Body of pancreas (tissue), 4 donors: ENCODE measurements at regions not wholly inside any gene's neighbourhood (a gene's known extent, or its start where the extent isn't known, plus 50 kb on each side); places are given as distances from the start of the nearest gene placed in this dataset.

Experiments
- ATAC-seq: fragments of 150-250 bp; one replicate; pipeline ENCODE4 v1.9.1; 2016
- DNase-seq, 4 donors: peaks; one replicate each; pipeline ENCODE4 v3.0.0-alpha.2; 2019
- H3K27ac ChIP-seq, 4 donors: fragments of 200-600 bp; sonication (generic); 1 replicate in 3 of 4; 2 replicates in 1 of 4; pipeline versions ENCODE4 v1.5.1 to v1.6.1; 2016 to 2019; ENCODE audit warnings: mild to moderate bottlenecking in 1 of 4, mixed read lengths in 1 of 4, moderate library complexity in 1 of 4
- H3K27me3 ChIP-seq, 2 donors: fragments of 200-600 bp; sonication (generic); one replicate each; pipeline ENCODE4 v1.6.0; 2016; ENCODE audit warnings: mild to moderate bottlenecking in 1 of 2
- H3K36me3 ChIP-seq, 2 donors: fragments of 200-600 bp; sonication (generic); replicated peaks in 1 of 2; 2 replicates each; pipeline ENCODE4 v1.5.1; 2016; ENCODE audit warnings: low read depth in 2 of 2; ENCODE audit not compliant: insufficient read depth in 1 of 2
- H3K4me1 ChIP-seq: fragments of 200-600 bp; sonication (generic); one replicate; pipeline ENCODE4 v1.6.0; 2016
- H3K4me3 ChIP-seq, 2 donors: fragments of 200-600 bp; sonication (generic); 1 replicate in 1 of 2; 2 replicates in 1 of 2; pipeline ENCODE4 v1.5.1; 2016 to 2019
- H3K9me3 ChIP-seq, 3 donors: fragments of 200-600 bp; sonication (generic); 1 replicate in 2 of 3; 2 replicates in 1 of 3; pipeline ENCODE4 v1.5.1; 2016
- POLR2A ChIP-seq, 3 donors: fragments of 450-650 bp; IDR thresholded peaks; one replicate each; pipeline ENCODE4 v1.6.1; 2016; ENCODE audit warnings: antibody characterized with exemption in 3 of 3, mild to moderate bottlenecking in 2 of 3
- WGBS, 2 donors: methylation state at CpG; one replicate each; pipeline ENCODE4 v1.1.5; 2017; 5-methylcytosine and 5-hydroxymethylcytosine counted together
- intact Hi-C: fragments of 100-400 bp; cut with DNase I; formaldehyde crosslinking; loops from one replicate; pipeline ENCODE4 v1.15.1; 2023
- TF ChIP-seq, protein P1 (sequence below), 7 experiments: fragments of 450-650 bp in 4 of 7; fragments of 200-600 bp in 3 of 7; sonication (generic) in 3 of 7; IDR thresholded peaks; one replicate each; pipeline ENCODE4 v1.5.1; 2016 to 2019; ENCODE audit warnings: antibody characterized with exemption in 7 of 7

DNA sequence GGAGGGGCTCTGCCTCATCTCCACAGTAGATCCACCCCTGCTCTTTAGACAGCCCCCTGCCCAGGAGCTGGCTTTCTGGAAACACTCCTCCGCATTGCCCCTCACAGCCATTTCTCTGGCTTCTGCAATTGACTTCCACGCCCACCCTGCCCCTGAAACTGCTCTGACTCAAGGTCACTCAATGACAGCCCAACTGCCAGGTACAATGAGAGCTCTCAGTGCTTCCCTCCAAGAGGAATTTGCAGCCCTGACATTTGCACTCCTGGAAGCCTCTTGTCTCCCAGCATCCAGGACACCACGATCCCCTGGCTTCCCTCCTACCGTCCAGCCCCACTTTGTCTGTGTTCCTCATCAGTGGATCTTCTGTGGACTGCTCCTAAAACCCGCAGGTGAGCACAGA, 421.5 kb downstream of the SOX9 start:
- Histone ChIP-seq H3K4me3 (no peak overlapping the region), H3K9me3 (no peaks in the 10 kb centered on the region), H3K27me3 (no peaks in the 10 kb centered on the region), H3K27ac (no peak overlapping the region), H3K36me3 (no peaks in the 10 kb centered on the region), H3K4me1 (peaks cover 12% of the 10 kb centered on the region)
- DNase-seq (no peak), ATAC-seq (no peak)
- intact Hi-C loops, result loop anchor here (5.0 to 10.0 kb wide), 2 partner anchors 1065 to 1428 kb away; no protein-coding TSS in a partner anchor
- TF ChIP-seq, protein P1, sequence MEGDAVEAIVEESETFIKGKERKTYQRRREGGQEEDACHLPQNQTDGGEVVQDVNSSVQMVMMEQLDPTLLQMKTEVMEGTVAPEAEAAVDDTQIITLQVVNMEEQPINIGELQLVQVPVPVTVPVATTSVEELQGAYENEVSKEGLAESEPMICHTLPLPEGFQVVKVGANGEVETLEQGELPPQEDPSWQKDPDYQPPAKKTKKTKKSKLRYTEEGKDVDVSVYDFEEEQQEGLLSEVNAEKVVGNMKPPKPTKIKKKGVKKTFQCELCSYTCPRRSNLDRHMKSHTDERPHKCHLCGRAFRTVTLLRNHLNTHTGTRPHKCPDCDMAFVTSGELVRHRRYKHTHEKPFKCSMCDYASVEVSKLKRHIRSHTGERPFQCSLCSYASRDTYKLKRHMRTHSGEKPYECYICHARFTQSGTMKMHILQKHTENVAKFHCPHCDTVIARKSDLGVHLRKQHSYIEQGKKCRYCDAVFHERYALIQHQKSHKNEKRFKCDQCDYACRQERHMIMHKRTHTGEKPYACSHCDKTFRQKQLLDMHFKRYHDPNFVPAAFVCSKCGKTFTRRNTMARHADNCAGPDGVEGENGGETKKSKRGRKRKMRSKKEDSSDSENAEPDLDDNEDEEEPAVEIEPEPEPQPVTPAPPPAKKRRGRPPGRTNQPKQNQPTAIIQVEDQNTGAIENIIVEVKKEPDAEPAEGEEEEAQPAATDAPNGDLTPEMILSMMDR (IDR thresholded peaks at IDR 0.05), result no peak
- no peak for TF ChIP-seq POLR2A (IDR thresholded peaks at IDR 0.05)
- WGBS, 2 donors, result 66 to 77% methylated on average over 5 of the region's 5 CpGs

DNA sequence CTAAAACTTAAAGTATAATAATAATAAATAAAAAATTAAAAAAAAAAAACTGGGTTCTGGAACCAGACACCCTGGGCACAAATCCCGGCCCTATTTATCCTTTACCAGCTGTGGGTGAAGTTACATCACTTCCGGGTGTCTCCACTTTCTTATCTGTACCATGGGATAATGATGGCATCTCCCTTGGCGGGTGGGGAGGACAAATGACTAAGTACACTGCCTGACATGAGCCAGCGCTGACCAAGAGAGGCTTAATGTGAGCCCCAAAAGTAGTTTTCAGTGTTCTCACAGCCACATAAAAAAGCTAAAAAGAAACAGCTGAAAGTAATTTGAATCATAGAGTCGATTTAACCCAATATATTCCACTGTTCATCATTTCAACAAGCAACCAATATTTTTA, 424.9 kb downstream of the SOX9 start:
- no peaks in the 10 kb centered on the region for H3K36me3 ChIP-seq
- no peaks in the 10 kb centered on the region for H3K27me3 ChIP-seq
- no peak overlapping the region for H3K4me3 ChIP-seq
- H3K9me3 ChIP-seq, result no peaks in the 10 kb centered on the region
- intact Hi-C loops, result loop anchor here (10.0 kb wide), 1 partner anchor 1431 kb away; no protein-coding TSS in a partner anchor
- ATAC-seq, result no peak
- WGBS, 2 donors, result 85 to 87% methylated on average over 5 of the region's 5 CpGs
- no peak for TF ChIP-seq POLR2A (IDR thresholded peaks at IDR 0.05)
- TF ChIP-seq, protein P1 (IDR thresholded peaks at IDR 0.05), result no peak
- H3K27ac ChIP-seq, result no peak overlapping the region
- H3K4me1 ChIP-seq, result no peaks in the 10 kb centered on the region
- DNase-seq, result no peak

DNA sequence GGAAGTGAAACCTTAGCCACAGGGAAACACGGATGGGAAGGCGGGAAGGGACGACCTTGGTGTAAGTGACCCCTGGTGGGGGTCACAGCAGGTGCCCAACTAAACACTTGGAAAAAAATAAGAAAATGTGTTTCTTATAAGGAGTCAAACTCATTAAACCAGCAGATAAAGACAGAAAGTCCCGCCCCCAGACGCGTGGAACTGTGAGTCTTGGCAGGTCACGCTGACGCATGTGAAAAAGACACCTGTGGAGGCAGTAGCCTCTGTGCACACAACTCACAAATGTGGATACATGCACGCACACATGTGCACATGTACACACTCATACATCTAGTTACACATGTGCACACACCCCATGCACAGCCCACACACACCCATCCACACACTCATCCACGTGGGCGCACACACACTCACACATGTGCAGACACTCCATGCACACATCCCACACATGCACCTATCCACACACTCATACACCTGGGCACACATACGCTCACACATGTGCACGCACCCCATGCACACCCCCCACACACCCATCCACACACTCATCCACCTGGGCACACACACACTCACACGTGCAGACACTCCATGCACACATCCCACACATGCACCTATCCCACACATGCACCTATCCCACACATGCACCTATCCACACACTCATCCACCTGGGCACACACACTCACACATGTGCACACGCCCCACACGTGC, 432.4 kb downstream of the SOX9 start:
- H3K27me3 ChIP-seq, result no peaks in the 10 kb centered on the region
- no peaks in the 10 kb centered on the region for H3K36me3 ChIP-seq
- intact Hi-C loops, result no loop called here
- WGBS, 2 donors, result 61 to 64% methylated on average over 16 of the region's 16 CpGs
- H3K9me3 ChIP-seq, result no peaks in the 10 kb centered on the region
- H3K4me3 ChIP-seq, result no peak overlapping the region
- ATAC-seq, result no peak
- peaks cover 10% of the 10 kb centered on the region for H3K4me1 ChIP-seq
- no peak for DNase-seq
- no peak overlapping the region for H3K27ac ChIP-seq
- TF ChIP-seq POLR2A (IDR thresholded peaks at IDR 0.05), result no peak
- TF ChIP-seq, protein P1 (IDR thresholded peaks at IDR 0.05), result no peak

DNA sequence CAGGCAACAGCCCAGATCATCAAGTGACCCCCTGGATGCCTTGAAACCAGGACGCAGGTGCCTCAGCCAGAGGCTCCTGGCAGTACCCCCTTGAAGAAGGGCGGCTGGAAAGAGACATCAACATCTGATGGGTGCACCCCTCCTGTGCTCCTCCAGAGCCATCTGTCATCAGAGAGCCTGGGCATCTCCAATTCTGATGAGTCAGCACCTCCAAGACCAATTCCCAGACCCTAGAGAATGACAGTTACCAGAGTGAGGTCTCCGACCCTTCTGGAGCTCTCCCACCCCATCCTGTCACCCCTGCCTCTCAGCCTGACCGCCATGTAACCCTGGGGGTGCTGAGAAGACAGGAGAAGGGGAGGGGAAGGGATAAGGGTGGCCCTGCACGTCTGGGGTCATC, 433.7 kb downstream of the SOX9 start:
- WGBS, 2 donors, result 28 to 50% methylated on average over 3 to 5 of the region's 5 CpGs
- no peak for DNase-seq

DNA sequence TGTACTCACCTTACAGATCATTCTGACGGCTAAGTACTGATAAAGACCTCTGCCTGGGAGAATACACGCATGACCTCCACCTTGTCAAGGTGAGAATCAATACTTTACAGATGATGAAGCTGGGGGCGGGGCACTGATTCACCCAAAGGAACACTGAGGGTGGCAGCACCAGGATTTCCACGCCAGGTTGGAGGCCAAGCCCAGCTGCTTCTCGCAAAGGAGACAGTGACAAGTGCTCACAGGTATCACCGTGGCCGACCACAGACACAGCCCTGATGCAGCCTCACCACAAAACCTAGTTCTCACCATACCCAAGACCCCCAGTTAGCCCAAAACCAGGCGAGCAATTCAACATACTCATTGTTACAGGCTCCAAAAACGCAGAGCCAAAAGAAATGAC, 434.2 kb downstream of the SOX9 start:
- Histone ChIP-seq H3K27me3 (no peaks in the 10 kb centered on the region), H3K36me3 (no peaks in the 10 kb centered on the region), H3K27ac (no peak overlapping the region), H3K4me3 (no peak overlapping the region), H3K4me1 (peaks cover 12% of the 10 kb centered on the region), H3K9me3 (no peaks in the 10 kb centered on the region)
- DNase-seq (no peak), ATAC-seq (no peak)
- intact Hi-C loops, result no loop called here
- WGBS, 2 donors, result 31 to 33% methylated on average over 8 to 9 of the region's 9 CpGs
- TF ChIP-seq, protein P1 (IDR thresholded peaks at IDR 0.05), result no peak
- TF ChIP-seq POLR2A (IDR thresholded peaks at IDR 0.05), result no peak

More for the DNA sequence above, 433.7 kb downstream of the SOX9 start:
- Histone ChIP-seq H3K4me1 (peaks cover 10% of the 10 kb centered on the region), H3K36me3 (no peaks in the 10 kb centered on the region), H3K9me3 (no peaks in the 10 kb centered on the region), H3K4me3 (no peak overlapping the region), H3K27me3 (no peaks in the 10 kb centered on the region), H3K27ac (no peak overlapping the region)
- intact Hi-C loops, result no loop called here
- no peak for TF ChIP-seq POLR2A (IDR thresholded peaks at IDR 0.05)
- no peak for ATAC-seq
